Keratinocyte (primary cell): ENCODE measurements at regions not wholly inside any gene's neighbourhood (a gene's known extent, or its start where the extent isn't known, plus 50 kb on each side); places are given as distances from the start of the nearest gene placed in this dataset.

Source experiments
- CTCF ChIP-seq, 3 experiments: IDR thresholded peaks in 1 of 3; conservative IDR thresholded peaks in 1 of 3; optimal IDR thresholded peaks in 1 of 3; 2 replicates in 2 of 3; 3 replicates in 1 of 3; pipeline versions ENCODE3 to v1.5.1; 2011; ENCODE audit warnings: low read length in 3 of 3, mild to moderate bottlenecking in 3 of 3, moderate library complexity in 2 of 3, control low read depth in 1 of 3, inconsistent platforms in 1 of 3; ENCODE audit not compliant: insufficient read depth in 2 of 3; ENCODE audit errors: extremely low read depth in 1 of 3
- EZH2 ChIP-seq: IDR thresholded peaks from one replicate; pipeline ENCODE4 v1.6.1; 2012; ENCODE audit warnings: inconsistent platforms, mild to moderate bottlenecking, low read length, moderate library complexity

GRCh38 chr1:201690528-201690927, 138.4 kb upstream of the IPO9 start:
- TF ChIP-seq CTCF (optimal IDR thresholded peaks at IDR 0.05 in 1 of 3, IDR thresholded peaks at IDR 0.05 in 1 of 3, conservative IDR thresholded peaks at IDR 0.05 in 1 of 3; ENCODE audit: extremely low read depth in 1 of 3, insufficient read depth in 2 of 3, low read length in 3 of 3) (no peak), EZH2 (no peak)
